ENCODE measurements at regions not wholly inside any gene's neighbourhood (a gene's known extent, or its start where the extent isn't known, plus 50 kb on each side); places are given as distances from the start of the nearest gene placed in this dataset.

GRCh38 chr3:182083112-182083511 is 371.4 kb downstream of the SOX2 start:
- no peak for DNase-seq

DNA sequence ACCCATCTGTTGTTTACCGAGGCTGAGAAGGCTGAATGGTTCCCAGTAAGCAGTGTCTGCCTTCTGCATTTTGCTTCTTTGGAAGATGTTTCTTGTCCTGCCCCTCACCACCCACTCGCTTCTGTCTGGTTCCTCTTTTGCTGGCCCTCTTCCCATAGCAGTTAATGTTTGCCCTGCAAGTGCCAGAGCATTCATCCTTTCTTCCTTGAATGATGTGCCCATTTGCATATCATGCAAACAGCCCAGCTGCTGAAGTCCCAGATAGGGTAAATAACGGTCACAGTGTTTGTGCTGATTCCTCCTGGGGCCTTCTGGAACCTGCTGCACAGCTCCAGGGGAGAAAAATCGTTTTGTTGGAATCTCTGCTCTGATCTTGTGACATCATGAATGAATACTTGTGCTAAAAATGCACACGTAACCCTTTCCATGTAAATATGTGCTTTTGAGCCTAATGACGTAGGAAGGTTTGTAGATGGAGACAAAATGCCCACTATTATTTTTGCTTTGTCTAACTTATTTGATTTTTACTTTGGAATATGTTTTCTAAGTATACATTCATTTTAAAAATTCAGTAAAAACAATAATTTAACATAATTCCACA is 381.0 kb downstream of the SOX2 start:
- DNase-seq: no peak

GRCh38 chr3:182094321-182094720 is 382.6 kb downstream of the SOX2 start:
- DNase-seq: no peak

- no peak for DNase-seq
Measured at GRCh38 chr3:182104881-182105280, 393.2 kb downstream of the SOX2 start.

DNA sequence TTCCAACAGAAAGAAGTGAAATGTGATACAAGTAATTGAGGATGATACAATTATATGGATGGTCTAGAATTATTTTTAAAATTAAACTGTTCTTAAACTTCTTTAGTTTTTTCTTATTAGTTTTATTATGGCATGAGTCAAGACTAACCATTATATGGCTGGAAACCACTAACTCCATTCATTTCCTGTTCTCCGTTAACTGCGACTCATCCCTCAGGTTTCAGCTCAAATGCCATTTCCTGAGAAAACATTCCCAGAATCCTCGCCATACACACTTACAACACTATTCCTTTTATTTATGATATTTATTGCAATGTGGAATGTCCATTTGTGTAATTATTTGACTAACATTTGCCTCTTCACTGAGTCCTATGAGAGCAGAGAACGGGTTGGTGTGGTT is 394.1 kb downstream of the SOX2 start:
- no peak for DNase-seq

- DNase-seq: no peak
Measured at GRCh38 chr3:182108371-182108770, 396.6 kb downstream of the SOX2 start.

- DNase-seq: no peak
Measured at GRCh38 chr3:182111967-182112366, 400.2 kb downstream of the SOX2 start.

DNA sequence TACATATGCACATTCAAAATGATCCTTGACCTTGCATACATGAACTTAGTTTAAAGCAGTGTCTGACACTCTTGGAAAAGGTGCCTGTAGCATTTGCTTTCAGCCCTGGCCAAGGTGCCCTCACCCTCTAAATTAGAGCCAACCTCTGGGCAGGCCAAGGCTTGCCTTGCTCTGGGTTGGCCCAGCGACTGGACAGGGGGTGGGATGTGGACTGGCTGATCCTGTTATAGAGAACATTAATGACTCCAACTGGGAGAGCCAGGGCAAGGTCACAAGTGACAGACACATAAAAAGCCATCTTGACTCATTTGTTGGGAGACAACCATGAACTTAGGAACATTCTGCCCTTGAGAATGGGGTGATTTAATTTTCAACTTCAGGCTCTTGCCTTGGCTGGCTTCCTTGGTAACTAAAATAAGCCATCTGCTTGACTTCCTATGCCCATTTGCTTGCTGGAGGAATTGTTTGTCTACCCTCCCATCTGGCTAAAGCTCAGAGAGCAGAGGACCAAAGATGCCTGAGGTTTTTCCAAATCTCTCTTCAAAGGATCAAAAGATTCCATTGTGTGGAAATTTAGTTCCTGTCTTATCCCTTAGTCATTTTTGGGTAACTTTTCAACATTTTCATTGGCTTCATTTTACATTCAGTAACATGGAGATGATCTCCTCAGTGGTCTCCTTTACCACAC is 403.7 kb downstream of the SOX2 start:
- DNase-seq: no peak

GRCh38 chr3:182116386-182116785 is 404.7 kb downstream of the SOX2 start:
- DNase-seq: no peak

- no peak for DNase-seq
Measured at GRCh38 chr3:182117131-182117530, 405.4 kb downstream of the SOX2 start.

DNA sequence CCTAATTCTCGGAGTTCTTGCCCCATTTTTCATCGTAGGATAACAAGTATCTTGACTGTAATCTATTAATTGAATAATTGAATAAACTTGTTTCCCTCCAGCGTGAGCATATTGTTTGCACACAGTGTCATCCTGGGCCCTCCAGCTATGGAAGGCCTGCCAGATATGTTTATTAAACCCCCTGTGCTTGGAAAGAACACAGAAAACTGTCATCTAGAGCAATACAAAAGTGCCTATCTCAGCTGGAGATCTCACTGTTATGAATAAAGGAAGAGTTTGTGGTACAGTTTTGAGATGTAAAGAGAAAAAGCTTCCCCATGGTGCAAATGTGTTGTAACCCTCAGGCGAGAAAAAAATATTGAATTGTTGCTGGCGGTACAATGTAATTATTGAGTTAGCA is 405.9 kb downstream of the SOX2 start:
- no peak for DNase-seq

DNA sequence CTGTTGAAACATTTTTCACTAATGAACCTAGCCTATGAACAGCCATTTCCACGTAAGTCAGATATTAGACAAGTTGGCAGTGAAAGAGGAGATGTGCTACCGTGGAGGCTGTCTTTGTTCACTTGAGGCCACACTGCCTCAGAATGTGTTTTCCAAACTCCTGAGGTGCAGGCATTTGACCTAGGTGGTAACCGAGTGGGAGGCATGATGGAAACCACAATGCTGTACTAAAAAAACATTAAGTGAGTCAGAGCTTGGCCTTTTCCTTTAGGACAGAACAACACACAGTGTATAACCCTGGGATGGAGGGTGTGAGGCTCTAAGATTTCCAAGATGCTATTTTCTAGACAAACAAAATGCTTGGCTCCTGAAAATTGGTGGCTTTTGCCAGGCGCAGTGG is 406.3 kb downstream of the SOX2 start:
- DNase-seq: no peak

DNA sequence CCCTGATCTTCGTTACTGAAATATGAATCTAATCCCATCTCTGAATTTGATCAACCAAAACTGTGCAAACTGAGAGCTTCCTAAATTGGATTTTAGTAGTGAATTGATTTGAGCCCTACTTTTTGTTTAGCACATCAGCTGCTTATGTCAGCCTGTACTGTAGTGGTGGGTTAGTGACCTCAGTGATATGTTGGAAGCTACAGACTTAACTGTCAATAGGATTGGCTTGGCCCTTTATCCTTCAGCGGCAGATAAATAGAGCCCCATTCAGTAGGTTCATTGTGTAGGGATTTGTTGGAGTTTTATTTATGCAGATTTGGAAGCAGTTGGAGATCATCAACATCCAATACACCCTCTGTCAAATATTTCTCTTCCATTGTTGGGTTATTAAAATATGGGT is 409.7 kb downstream of the SOX2 start:
- DNase-seq: no peak

DNA sequence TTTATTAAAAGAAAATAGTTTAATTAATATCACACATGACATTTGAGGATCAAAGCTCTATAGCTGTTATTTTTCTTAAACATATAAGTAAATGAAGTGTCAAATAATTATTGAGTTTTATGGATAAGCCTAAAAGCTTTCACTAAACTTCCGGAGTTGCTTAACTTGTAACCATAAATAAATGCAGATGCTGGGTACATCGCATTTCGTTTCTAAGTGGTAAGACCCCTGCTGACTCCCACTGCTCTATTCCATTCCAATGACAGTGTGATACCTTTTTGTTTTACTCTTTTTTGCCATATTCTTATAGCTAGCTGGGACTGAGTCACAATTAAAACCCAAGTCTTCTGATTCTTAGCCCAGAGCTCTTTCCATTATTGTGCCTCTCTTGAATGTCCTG is 411.1 kb downstream of the SOX2 start:
- no peak for DNase-seq

DNA sequence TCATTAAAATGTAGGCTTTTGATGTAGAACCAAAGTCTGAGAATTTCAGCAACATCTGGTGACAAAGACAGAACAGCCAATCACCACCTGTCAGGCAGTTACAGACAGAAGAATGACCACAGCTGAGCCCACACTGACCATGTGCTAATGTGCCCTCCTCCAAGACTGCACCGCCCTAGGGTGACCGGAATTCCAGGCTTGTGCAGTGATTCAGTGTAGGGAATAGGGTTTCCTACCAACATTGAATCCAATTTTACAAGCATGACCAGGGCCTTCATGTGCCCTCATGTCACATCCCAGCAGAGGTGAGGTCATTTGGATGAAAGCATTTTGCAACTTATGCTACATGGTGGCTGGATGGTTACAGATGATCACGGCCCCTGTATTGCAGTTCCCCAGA is 412.5 kb downstream of the SOX2 start:
- no peak for DNase-seq

GRCh38 chr3:182124716-182125115 is 413.0 kb downstream of the SOX2 start:
- DNase-seq: no peak

GRCh38 chr3:182129740-182130139 is 418.0 kb downstream of the SOX2 start:
- DNase-seq: no peak

DNA sequence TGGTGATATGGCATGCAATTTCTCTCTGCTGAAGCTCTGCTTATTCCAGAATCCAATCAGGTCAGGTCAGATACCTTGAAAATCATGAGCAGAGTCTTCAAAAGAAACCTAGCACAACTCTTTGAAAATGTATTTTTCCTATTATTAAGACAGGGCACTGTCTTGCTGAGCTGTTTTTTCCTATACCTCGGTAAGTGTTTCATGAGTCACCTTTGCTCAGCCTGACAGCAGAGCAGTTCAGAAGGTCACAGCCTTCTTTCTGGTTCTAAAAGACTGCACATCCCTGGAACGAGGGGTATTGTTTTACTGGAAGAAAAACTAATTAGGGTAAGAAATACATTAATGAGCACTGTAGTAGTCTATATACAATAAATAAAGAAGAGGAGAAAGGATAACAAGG is 422.0 kb downstream of the SOX2 start:
- no peak for DNase-seq

DNA sequence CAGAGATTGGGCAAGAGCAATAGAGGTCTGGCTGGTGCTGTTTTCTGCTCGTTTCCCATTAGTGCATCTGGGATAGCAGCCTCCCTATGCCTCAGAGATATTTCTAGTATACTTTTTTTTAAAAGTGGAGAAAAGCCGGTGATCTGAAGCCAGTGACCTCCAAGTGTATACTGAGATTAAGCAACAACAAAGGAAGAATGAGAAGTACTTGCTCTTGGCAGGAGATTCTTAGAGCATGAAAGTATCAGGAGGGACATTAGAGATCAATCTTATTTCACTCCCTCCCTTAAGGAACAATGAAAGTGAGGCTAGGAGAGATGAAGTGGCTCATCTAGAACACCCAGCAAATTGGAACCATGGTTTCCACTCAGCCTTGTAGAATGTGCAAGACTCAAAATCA is 423.3 kb downstream of the SOX2 start:
- DNase-seq: no peak

DNA sequence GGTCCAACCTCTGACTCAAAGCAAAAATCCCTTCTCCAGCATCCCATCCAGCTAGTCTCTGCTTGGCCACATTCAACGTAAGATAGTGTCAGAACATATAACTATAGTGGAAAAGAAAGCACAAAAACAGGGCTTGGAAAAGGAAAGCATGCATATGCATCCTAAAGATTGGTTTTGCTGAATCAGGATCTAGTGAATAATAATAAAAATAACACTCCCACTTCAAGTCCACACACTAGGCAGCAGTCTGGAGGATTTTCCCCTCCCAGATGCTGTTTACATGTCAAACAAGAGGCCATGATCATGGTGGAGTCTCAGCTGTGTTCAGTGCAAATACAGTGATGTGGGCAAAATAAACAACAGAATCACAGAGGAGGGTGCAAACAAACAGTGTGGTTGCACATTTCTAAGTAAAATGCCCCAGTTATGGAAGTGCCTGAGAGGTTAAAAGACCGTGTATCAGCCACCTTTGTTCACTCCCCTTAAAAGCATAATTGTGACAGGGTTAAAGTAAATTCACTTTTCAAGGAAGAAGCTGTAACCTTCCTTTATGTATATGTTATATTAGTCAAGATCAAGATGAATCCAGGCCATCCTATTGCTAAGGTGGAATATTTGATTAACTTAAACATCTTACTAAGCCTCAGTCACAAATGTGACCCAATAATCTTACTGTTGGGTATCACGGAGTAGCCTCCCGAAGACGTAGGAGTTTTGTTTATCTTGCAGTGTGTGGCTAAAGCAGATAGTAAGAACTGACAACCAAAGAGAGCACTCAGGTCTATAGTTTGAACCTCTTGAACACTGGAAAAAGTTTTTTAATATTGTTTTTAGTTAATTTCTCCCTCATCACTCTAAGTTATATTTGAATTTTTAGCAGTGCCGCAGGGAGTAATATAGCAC is 424.5 kb downstream of the SOX2 start:
- DNase-seq: no peak

DNA sequence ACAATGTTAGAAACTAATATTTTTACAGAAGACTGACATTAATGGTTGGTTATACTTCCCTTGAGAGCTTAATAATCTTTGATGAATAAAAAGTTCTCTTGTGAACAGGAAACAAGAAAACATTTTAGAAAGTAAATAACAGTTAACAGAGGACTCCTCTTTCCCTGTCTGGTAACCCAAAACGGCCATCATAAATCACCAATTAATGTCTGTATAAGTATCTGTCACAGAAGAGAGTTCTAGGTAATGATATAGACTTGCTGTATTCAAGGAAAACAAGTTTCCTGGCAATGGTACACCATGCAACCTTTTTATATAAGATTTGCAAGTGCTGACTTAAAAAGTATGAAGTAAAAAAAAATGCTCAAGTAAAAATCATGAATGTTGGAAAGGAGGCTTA is 426.7 kb downstream of the SOX2 start:
- no peak for DNase-seq

GRCh38 chr3:182139627-182140357 is 428.1 kb downstream of the SOX2 start:
- DNase-seq: no peak

DNA sequence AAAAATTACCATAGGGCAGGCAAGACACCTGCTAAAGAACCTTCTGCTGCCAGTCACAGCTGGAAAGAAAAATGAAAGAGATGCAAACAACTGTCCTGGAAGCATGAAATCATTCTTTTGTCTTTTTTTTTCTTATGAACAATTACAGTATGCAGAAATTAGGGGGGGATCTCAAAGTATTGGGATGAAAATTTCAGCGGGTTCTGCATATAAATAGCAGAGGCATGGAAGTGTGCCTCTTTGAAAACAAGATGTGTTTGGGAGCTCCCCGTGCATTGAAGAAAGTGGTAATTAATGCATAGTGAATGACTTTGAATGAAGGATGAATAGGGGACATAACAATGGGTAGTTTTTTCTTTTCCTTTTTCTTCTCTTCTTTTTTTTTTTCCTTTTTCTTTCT is 431.2 kb downstream of the SOX2 start:
- no peak for DNase-seq
